Sigmoid colon (tissue), 3 donors: ENCODE measurements at regions not wholly inside any gene's neighbourhood (a gene's known extent, or its start where the extent isn't known, plus 50 kb on each side); places are given as distances from the start of the nearest gene placed in this dataset.

ENCODE experiments used
- POLR2A ChIP-seq, 2 donors: fragments of 450-650 bp; IDR thresholded peaks; one replicate each; pipeline ENCODE4 v1.6.1; 2016; ENCODE audit warnings: antibody characterized with exemption in 2 of 2, mild to moderate bottlenecking in 2 of 2, moderate library complexity in 2 of 2
- TF ChIP-seq, protein P1 (sequence below), 4 experiments: fragments of 450-650 bp in 3 of 4; fragments of 200-600 bp in 1 of 4; IDR thresholded peaks; one replicate each; pipeline ENCODE4 v1.5.1; 2016 to 2019; ENCODE audit warnings: antibody characterized with exemption in 4 of 4, mild to moderate bottlenecking in 3 of 4, moderate library complexity in 2 of 4

GRCh38 chr2:129810521-129810920 is 168.9 kb upstream of the RAB6C start:
- TF ChIP-seq, protein P1, sequence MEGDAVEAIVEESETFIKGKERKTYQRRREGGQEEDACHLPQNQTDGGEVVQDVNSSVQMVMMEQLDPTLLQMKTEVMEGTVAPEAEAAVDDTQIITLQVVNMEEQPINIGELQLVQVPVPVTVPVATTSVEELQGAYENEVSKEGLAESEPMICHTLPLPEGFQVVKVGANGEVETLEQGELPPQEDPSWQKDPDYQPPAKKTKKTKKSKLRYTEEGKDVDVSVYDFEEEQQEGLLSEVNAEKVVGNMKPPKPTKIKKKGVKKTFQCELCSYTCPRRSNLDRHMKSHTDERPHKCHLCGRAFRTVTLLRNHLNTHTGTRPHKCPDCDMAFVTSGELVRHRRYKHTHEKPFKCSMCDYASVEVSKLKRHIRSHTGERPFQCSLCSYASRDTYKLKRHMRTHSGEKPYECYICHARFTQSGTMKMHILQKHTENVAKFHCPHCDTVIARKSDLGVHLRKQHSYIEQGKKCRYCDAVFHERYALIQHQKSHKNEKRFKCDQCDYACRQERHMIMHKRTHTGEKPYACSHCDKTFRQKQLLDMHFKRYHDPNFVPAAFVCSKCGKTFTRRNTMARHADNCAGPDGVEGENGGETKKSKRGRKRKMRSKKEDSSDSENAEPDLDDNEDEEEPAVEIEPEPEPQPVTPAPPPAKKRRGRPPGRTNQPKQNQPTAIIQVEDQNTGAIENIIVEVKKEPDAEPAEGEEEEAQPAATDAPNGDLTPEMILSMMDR (IDR thresholded peaks at IDR 0.05): no peak
- TF ChIP-seq POLR2A (IDR thresholded peaks at IDR 0.05): no peak
